GM12864 (cell line): ENCODE measurements at regions not wholly inside any gene's neighbourhood (a gene's known extent, or its start where the extent isn't known, plus 50 kb on each side); places are given as distances from the start of the nearest gene placed in this dataset.
"Not testable (repeated sequence)": the region's sequence is repeated elsewhere in the genome, so short reads cannot be mapped to it uniquely, and the experiment has no call there.

Experiments
- DNase-seq: peaks from one replicate; pipeline ENCODE4 v3.0.0-alpha.2; 2011; ENCODE audit warnings: low read depth
- H3K4me3 ChIP-seq: 2 replicates; pipeline ENCODE4 v1.5.1; 2011; ENCODE audit warnings: mild to moderate bottlenecking, low read depth, low read length, control low read depth
- TF ChIP-seq, protein P1 (sequence below): IDR thresholded peaks from 2 replicates; pipeline ENCODE4 v1.5.1; 2011; ENCODE audit warnings: low read depth, mild to moderate bottlenecking, moderate library complexity, low read length, control low read depth, inconsistent platforms; ENCODE audit errors: missing control alignments

DNA sequence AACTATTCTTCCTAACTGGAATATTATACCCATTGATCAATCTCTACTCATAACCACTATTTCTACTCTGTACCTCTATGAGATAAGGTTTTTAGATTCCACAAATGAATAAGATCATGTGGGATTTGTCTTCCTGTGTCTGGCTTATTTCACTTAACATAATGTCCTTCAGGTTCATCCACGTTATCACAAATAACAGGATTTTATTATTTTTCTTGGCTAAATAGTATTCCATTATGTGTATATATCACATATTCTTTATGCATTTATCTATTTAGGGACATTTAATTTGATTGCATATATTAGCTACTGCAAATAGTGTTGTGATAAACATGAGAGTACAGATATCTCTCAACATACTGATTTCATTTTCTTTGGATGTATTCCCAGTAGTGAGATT is 823.0 kb upstream of the ADGRB3 start:
- TF ChIP-seq, protein P1, sequence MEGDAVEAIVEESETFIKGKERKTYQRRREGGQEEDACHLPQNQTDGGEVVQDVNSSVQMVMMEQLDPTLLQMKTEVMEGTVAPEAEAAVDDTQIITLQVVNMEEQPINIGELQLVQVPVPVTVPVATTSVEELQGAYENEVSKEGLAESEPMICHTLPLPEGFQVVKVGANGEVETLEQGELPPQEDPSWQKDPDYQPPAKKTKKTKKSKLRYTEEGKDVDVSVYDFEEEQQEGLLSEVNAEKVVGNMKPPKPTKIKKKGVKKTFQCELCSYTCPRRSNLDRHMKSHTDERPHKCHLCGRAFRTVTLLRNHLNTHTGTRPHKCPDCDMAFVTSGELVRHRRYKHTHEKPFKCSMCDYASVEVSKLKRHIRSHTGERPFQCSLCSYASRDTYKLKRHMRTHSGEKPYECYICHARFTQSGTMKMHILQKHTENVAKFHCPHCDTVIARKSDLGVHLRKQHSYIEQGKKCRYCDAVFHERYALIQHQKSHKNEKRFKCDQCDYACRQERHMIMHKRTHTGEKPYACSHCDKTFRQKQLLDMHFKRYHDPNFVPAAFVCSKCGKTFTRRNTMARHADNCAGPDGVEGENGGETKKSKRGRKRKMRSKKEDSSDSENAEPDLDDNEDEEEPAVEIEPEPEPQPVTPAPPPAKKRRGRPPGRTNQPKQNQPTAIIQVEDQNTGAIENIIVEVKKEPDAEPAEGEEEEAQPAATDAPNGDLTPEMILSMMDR = no peak

DNA sequence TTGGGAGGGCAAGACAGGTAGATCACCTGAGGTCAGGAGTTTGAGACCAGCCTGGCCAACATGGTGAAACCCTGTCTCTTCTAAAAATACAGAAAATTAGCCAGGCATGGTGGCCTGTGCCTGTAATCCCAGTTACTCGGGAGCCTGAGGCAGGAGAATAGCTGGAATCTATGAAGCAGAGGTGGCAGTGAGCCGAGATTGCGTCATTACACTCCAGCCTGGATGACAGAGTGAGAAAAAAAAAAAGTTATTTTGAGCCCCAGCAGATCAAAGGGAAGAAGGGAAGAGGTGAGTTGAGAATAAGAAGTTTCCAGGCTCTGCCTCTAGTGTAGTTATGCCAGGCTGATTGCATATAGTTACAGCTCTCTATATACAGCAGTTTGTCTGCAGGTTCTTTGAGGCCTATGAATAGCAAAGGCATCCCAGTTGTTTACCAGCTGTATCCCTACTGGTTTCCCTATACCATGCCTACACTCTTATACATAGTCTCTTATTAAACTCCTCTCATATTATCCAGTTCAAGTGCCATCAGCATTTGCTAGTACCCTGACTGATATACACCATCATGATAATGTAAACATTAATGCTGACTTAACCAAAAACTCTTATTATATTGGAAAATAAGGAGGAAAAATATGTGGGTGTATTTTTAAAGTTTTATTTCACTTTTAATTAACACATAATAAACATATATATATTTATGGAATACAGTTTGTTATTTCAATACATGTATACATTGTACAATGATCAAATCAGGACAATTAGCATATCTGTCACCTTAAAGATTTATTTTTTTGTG is 823.6 kb upstream of the ADGRB3 start:
- DNase-seq = no peak
- H3K4me3 ChIP-seq = no peak overlapping the region
- TF ChIP-seq, protein P1 = no peak

More for the DNA sequence above, 823.0 kb upstream of the ADGRB3 start:
- no peak overlapping the region for H3K4me3 ChIP-seq
- no peak for DNase-seq

DNA sequence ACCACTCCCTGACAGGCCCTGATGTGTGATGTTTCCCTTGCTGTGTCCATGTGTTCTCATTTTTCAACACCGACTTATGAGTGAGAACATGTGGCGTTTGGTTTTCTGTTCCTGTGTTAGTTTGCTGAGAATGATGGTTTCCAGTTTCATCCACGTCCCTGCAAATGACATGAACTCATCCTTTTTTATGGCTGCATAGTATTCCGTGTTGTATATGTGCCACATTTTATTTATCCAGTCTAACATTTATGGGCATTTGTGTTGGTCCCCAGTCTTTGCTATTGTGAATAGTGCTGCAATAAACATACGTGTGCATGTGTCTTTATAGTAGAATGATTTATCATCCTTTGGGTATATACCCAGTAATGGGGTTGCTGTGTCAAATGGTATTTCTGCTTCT is 830.3 kb upstream of the ADGRB3 start:
- H3K4me3 ChIP-seq, DNase-seq: not testable (repeated sequence)

DNA sequence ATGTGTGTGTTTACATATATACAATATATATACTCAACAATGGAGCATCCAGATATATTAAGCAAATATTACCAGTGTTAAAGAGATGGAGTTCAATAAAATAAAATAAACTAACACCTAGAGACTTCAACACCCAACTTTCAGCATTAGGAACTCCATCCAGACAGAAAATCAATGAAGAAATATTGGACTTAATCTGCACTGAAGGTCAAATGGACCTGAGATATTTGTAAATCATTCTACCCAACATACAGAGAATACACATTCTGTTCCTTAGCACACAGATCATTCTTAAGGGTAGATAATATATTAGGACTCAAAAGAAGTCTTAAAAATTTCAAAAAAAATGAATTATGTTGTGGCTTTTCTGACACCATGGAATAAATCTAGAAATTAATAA is 832.3 kb upstream of the ADGRB3 start:
- DNase-seq = no peak

DNA sequence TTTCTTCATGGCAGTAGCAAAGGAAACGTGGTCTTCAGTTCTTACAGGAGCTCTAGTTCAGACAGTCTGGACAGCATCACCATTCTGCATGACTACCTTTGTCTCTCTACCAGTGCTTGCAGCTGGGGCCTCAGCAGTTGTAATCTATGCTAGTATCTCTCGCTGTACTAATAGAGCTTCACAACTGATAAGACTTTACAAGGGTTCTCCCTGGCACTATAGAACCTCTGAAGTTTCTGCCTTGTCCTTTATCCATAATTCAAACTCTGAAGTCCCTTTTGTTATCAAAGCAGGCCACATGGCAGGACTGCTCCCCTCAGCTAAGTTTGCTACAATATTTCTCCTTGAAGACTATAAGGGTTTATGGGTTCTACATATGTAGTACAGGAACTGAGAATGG is 842.1 kb upstream of the ADGRB3 start:
- TF ChIP-seq, protein P1 = no peak
- DNase-seq = no peak
- no peak overlapping the region for H3K4me3 ChIP-seq

More for the DNA sequence above, 832.3 kb upstream of the ADGRB3 start:
- TF ChIP-seq, protein P1 = no peak
- no peak overlapping the region for H3K4me3 ChIP-seq

GRCh38 chr6:67790569-67790968 is 844.5 kb upstream of the ADGRB3 start:
- H3K4me3 ChIP-seq = no peak overlapping the region
- TF ChIP-seq, protein P1 = no peak
- DNase-seq = no peak

DNA sequence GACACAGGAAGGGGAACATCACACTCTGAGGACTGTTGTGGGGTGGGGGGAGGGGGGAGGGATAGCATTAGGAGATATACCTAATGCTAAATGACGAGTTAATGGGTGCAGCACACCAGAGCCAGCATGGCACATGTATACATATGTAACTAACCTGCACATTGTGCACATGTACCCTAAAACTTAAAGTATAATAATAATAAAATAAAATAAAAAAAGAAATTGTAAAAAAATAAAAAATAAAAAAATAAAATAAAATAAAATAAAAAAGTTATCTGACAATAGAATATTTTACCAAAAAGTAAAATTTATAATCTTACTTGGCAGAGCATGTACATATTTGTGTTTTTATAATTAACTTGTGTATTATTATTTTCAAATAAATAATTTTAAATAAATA is 848.0 kb upstream of the ADGRB3 start:
- not testable (repeated sequence) for DNase-seq, H3K4me3 ChIP-seq

DNA sequence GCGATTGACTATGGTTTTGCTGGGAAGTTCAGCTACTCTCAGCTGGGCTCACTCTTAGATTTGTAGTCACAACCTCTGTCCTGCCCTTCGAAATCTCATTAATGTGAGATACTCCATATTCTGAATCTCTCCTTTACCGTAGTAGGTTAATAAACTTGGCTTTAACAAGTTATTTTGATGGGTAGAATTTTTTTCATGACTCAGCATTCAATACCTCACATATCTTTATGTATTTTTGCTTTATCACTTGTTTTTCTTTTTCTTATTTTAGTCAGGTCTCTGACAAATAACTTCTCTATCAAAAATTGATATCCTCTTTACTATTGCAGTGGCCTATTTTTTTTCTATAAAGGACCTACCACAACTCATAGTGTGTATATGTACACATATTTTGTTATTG is 855.2 kb upstream of the ADGRB3 start:
- H3K4me3 ChIP-seq = no peak overlapping the region
- no peak for DNase-seq
- TF ChIP-seq, protein P1 = no peak
